Sciatic nerve (tissue), 2 donors: ENCODE measurements at regions not wholly inside any gene's neighbourhood (a gene's known extent, or its start where the extent isn't known, plus 50 kb on each side); places are given as distances from the start of the nearest gene placed in this dataset.
"Not testable (repeated sequence)": the region's sequence is repeated elsewhere in the genome, so short reads cannot be mapped to it uniquely, and the experiment has no call there.

ENCODE experiments used
- ATAC-seq: fragments of 200-7000 bp; cut with Tn5 transposase; one replicate; pipeline ENCODE4 v1.9.1; 2020; ENCODE audit warnings: mild to moderate bottlenecking, moderate library complexity
- DNase-seq: peaks from one replicate; pipeline ENCODE4 v3.0.0-alpha.2; 2020; ENCODE audit warnings: low spot score
- intact Hi-C: fragments of 100-400 bp; cut with DNase I; formaldehyde crosslinking; loops from one replicate; pipeline ENCODE4 v1.14.2; 2022
- donor health status: DM: no; HTN: no; CAD: no.
- donor health status: DM: no; HTN: no; CAD: no.

GRCh38 chrX:127187095-127187494, 367.6 kb downstream of the PRR32 start:
- ATAC-seq (no peak), DNase-seq (no peak)
- intact Hi-C loops: no loop called here

DNA sequence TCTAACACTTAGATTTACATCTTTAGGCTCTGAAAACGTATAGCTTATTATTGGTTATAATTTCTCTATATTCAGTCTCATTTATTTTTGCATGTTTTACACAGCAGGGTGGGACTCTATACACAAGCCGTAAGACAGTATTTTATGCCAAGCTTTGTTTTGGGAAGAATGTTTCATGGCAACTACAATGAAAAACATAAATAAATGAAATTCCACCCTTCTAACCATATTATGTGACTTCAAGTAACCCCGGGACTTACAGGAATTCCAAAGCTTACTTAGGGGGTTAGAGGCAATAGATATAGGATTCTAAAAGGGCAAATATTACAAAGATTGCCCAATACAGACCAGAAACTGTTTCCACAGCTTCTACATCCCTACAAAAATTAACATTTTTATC, 370.9 kb downstream of the PRR32 start:
- ATAC-seq (no peak), DNase-seq (no peak)
- intact Hi-C loops: no loop called here

DNA sequence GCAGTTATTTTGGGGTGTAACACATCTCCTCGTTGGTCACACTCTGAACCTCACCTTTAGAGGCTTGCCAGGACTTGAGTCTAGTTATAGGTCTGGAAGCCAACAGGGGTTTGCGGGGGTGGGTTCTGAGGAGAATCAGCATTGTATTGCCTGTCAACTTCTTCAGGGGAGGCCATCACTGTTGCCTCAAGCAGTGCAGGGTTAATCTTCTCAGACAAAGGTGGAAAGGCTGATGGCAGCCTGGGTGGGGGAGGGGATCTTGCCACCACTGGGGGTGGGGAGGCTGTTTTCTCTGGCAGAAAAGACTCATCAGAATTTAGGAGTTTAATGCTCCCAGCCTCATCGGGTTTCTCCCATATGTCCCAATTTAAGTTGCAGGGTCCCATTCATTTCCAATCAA, 387.8 kb downstream of the PRR32 start:
- intact Hi-C loops: no loop called here
- DNase-seq (no peak), ATAC-seq (no peak)

GRCh38 chrX:127221821-127222220, 402.3 kb downstream of the PRR32 start:
- DNase-seq, ATAC-seq, intact Hi-C loops: not testable (repeated sequence)

DNA sequence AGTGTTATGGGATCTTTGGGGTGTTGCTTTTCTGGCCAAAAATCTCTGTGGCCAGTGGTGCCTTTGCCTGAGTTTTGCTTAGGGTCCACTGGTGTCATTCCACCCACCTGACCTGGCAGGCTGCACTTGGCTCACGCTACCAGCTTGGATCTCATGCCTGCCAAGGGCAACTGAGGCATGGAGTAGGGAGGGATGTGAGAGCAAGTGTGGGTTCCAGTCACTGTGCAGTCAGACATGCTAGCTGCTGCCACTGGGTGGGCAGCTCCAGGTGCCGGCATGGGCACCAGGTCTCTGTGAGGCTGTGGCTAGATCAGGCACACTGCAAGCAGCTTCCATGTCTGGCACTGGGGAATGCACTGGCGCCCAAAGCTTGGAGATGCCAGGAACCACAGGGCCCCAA, 424.1 kb downstream of the PRR32 start:
- ATAC-seq: no peak
- DNase-seq: no peak
- intact Hi-C loops: no loop called here

DNA sequence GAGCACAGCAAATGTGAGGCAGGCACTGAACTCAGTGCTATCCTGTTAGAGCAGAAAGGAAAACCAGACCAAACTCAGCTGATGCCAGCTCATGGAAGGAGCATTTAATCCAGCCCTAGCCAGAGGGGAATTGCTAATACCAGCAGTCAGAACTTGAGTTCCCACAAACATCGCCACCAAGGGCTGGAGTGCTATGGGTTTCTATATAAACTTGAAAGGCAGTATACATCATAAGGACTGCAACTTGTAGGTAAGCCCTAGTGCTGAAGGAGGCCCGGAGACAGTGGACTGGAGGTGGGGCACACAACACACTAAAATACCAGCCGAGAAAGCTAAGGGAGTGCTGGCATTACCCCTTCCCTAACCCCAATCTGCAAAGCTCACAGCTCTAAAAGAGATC, 440.2 kb downstream of the PRR32 start:
- intact Hi-C loops: no loop called here
- DNase-seq (no peak), ATAC-seq (no peak)

- DNase-seq (no peak), ATAC-seq (no peak)
- intact Hi-C loops: no loop called here
Observed at GRCh38 chrX:127276326-127276725, 456.8 kb downstream of the PRR32 start.

GRCh38 chrX:127300511-127300910, 481.0 kb downstream of the PRR32 start:
- ATAC-seq: no peak
- no peak for DNase-seq
- intact Hi-C loops: no loop called here

GRCh38 chrX:127302841-127303240, 483.3 kb downstream of the PRR32 start:
- ATAC-seq (no peak), DNase-seq (no peak)
- intact Hi-C loops: no loop called here

GRCh38 chrX:127305013-127305412, 485.5 kb downstream of the PRR32 start:
- intact Hi-C loops: no loop called here
- ATAC-seq (no peak), DNase-seq (no peak)

- no peak for DNase-seq
- ATAC-seq: no peak
- intact Hi-C loops: no loop called here
Observed at GRCh38 chrX:127306262-127306661, 486.7 kb downstream of the PRR32 start.

DNA sequence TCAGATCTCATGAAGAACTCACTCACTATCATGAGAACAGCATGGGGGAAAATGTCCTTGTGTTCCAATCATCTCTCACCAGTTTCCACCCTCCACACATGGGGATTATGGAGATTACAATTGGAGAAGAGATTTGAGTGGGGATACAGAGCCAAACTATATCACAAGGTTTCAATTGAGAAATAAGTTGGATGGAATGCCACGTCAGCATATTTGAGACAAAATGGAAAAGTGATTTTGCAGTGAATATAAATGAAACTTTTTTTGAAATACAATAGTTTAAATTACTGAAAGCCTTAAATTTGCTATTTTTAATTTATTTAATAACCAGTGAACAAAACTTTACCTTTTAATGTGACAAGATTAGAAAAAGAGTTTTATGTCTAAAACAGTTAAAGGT, 494.1 kb downstream of the PRR32 start:
- no peak for ATAC-seq
- intact Hi-C loops: no loop called here
- DNase-seq: no peak

DNA sequence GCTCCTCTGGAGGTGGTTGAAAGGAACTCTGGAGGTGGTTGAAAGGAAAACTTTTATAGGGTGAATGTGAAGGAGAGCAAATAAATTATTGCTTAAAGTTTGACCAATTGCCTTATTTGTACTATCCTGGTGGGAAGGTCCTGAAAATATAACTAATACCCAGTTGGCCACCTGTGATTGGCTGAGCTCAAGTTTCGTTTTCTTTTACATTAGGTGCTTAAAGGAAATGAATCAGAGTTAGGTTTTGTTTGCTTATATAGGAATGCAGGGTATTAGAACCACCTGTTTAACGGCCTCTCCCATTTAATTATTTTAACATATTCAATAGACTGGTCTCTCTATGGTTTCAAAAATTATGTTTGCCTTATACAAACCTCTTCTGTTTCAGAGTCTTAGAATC, 497.6 kb downstream of the PRR32 start:
- no peak for DNase-seq
- intact Hi-C loops: no loop called here
- no peak for ATAC-seq

DNA sequence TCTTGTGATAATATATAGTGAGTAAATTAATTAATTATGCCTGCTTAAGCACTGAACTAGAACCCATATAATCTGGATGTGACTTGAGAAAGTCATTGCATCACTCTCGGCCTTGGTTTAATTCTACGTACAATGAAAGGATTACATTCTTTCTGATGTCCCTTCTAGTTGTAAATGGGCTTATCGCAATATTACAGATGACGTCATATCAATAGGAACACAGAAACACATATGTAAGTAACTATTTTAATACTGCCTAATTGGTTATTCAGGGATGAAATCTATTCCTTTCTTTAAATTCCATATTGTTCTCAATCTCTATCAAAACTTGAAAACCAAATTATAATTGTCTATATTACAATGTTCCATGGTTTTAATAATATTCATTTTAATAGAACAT, 504.6 kb downstream of the PRR32 start:
- intact Hi-C loops: no loop called here
- no peak for DNase-seq
- ATAC-seq: no peak
